NB4 (cell line): ENCODE measurements at regions not wholly inside any gene's neighbourhood (a gene's known extent, or its start where the extent isn't known, plus 50 kb on each side); places are given as distances from the start of the nearest gene placed in this dataset.

ENCODE experiments used
- POLR2A ChIP-seq: IDR thresholded peaks from 2 replicates; pipeline ENCODE4 v1.6.1; 2011; ENCODE audit warnings: mild to moderate bottlenecking; ENCODE audit not compliant: insufficient read length; ENCODE audit errors: extremely low read depth
- TF ChIP-seq, protein P1 (sequence below): IDR thresholded peaks from one replicate; pipeline ENCODE4 v1.5.1; 2012; ENCODE audit warnings: low read depth, low read length

DNA sequence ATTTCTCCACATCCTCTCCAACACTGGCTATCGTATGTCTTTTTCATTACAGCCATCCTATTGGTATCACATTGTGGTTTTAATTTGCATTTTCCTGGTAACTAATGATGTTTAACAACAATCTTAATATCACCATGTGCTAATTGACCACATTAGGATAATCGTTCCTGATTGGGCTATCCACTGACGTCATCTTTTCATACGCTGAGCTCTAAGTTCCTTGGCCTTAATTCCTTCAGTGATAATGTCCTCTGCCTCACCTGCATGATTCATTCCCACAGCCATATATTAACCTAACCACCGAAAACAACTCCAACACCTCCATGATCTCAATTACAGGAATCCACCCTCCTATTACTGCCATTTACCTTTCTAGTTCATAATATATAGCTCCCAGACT is 547.9 kb upstream of the BRINP1 start:
- TF ChIP-seq POLR2A, result no peak
- TF ChIP-seq, protein P1, sequence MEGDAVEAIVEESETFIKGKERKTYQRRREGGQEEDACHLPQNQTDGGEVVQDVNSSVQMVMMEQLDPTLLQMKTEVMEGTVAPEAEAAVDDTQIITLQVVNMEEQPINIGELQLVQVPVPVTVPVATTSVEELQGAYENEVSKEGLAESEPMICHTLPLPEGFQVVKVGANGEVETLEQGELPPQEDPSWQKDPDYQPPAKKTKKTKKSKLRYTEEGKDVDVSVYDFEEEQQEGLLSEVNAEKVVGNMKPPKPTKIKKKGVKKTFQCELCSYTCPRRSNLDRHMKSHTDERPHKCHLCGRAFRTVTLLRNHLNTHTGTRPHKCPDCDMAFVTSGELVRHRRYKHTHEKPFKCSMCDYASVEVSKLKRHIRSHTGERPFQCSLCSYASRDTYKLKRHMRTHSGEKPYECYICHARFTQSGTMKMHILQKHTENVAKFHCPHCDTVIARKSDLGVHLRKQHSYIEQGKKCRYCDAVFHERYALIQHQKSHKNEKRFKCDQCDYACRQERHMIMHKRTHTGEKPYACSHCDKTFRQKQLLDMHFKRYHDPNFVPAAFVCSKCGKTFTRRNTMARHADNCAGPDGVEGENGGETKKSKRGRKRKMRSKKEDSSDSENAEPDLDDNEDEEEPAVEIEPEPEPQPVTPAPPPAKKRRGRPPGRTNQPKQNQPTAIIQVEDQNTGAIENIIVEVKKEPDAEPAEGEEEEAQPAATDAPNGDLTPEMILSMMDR, result no peak
